ENCODE measurements at regions not wholly inside any gene's neighbourhood (a gene's known extent, or its start where the extent isn't known, plus 50 kb on each side); places are given as distances from the start of the nearest gene placed in this dataset.

DNA sequence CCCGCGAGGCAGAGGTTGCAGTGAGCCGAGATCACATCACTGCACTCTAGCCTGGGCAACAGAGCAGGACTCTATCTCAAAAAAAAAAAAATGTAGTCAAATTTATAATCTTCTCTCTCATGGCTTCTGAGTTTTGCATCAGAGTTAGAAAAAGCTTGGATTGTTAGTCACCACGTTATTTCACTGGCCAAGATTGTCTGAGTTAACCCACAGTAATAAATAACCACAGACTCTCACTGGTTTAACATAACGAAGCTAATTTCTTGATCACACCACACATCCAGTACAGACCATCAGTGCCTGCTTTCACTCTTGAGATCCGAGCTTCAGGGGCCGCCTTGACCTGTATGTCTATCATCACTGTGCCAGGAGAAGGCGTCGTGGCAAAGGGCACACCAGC lies 116.8 kb upstream of the JCAD start:
- TF ChIP-seq SMC3 (IDR thresholded peaks at IDR 0.05; ENCODE audit: borderline replicate concordance, low read length), result no peak
- no peak for TF ChIP-seq ASH2L (IDR thresholded peaks at IDR 0.05; ENCODE audit: borderline replicate concordance, low read depth)
- TF ChIP-seq POLR2A (IDR thresholded peaks at IDR 0.05; ENCODE audit: low read depth, low read length), result no peak
- no peak for TF ChIP-seq CHD4 (IDR thresholded peaks at IDR 0.05)
- no peak for TF ChIP-seq MYC (IDR thresholded peaks at IDR 0.05; ENCODE audit: insufficient read depth, insufficient read length, insufficient replicate concordance, low read length, severe bottlenecking)
- TF ChIP-seq, protein P1, sequence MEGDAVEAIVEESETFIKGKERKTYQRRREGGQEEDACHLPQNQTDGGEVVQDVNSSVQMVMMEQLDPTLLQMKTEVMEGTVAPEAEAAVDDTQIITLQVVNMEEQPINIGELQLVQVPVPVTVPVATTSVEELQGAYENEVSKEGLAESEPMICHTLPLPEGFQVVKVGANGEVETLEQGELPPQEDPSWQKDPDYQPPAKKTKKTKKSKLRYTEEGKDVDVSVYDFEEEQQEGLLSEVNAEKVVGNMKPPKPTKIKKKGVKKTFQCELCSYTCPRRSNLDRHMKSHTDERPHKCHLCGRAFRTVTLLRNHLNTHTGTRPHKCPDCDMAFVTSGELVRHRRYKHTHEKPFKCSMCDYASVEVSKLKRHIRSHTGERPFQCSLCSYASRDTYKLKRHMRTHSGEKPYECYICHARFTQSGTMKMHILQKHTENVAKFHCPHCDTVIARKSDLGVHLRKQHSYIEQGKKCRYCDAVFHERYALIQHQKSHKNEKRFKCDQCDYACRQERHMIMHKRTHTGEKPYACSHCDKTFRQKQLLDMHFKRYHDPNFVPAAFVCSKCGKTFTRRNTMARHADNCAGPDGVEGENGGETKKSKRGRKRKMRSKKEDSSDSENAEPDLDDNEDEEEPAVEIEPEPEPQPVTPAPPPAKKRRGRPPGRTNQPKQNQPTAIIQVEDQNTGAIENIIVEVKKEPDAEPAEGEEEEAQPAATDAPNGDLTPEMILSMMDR (IDR thresholded peaks at IDR 0.05 in 2 of 3, conservative IDR thresholded peaks at IDR 0.05 in 1 of 3; ENCODE audit: control insufficient read depth in 2 of 3, extremely low read depth in 1 of 3, insufficient read depth in 1 of 3, low read depth in 3 of 3, low read length in 3 of 3), result no peak
- TF ChIP-seq, protein P2, sequence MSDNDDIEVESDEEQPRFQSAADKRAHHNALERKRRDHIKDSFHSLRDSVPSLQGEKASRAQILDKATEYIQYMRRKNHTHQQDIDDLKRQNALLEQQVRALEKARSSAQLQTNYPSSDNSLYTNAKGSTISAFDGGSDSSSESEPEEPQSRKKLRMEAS (IDR thresholded peaks at IDR 0.05; ENCODE audit: low read depth, low read length), result no peak
- TF ChIP-seq POLR2AphosphoS5 (IDR thresholded peaks at IDR 0.05; ENCODE audit: low read length), result no peak
- TF ChIP-seq CHD2 (IDR thresholded peaks at IDR 0.05; ENCODE audit: borderline replicate concordance, low read depth, low read length), result no peak
- TF ChIP-seq JUNB (IDR thresholded peaks at IDR 0.05), result no peak
- no peak for TF ChIP-seq HDGF (IDR thresholded peaks at IDR 0.05)
- no peak for TF ChIP-seq TCF7 (IDR thresholded peaks at IDR 0.05; ENCODE audit: borderline replicate concordance)
- TF ChIP-seq, protein P3, sequence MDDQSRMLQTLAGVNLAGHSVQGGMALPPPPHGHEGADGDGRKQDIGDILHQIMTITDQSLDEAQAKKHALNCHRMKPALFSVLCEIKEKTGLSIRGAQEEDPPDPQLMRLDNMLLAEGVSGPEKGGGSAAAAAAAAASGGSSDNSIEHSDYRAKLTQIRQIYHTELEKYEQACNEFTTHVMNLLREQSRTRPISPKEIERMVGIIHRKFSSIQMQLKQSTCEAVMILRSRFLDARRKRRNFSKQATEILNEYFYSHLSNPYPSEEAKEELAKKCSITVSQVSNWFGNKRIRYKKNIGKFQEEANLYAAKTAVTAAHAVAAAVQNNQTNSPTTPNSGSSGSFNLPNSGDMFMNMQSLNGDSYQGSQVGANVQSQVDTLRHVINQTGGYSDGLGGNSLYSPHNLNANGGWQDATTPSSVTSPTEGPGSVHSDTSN (IDR thresholded peaks at IDR 0.05; ENCODE audit: insufficient replicate concordance, low read depth, low read length), result no peak

Measured in GM12878 (cell line).